ENCODE measurements at regions not wholly inside any gene's neighbourhood (a gene's known extent, or its start where the extent isn't known, plus 50 kb on each side); places are given as distances from the start of the nearest gene placed in this dataset.

DNA sequence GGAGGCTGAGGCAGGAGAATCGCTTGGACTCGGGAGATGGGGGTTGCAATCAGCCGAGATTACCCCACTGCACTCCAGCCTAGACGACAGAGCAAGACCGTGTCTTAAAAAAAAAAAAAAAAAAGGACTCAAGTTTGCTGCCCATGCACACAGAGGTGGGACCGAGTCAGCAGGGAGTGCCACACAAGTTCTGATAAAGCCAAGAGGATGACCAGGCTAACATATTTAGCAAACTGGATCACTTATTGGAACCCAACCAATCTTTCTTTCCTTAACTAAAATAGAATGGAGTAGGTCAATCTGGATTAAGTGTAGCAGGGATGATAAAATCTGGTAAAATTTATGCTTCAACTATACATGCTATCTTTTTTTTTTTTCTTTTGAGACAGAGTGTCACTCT, 190.4 kb upstream of the FOXN3 start:
- DNase-seq, result no peak

DNA sequence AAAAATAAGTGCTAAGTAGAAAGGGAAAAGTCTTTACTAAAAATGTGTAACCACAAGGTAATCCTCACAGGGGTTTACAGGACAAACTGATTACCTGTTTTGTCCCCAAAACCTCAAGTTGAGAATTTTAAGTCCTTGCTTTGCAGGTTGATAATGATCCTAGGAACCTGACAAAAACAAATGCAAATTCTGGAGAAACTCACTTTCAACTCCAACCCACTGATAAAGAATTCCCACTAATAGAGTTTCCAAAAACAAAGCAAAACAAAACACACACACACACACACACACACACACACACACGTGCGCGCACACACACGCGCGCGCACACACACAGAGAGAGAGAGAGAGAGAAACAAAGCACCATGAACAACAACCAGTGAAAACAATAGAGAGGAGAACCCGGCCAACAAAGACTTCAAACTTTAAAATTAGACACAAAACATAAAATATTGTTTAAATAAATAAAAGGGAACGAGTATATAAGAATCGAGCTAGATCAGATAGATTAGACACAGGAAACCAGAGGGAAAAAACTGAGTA, 187.0 kb upstream of the FOXN3 start:
- no peak for DNase-seq

DNA sequence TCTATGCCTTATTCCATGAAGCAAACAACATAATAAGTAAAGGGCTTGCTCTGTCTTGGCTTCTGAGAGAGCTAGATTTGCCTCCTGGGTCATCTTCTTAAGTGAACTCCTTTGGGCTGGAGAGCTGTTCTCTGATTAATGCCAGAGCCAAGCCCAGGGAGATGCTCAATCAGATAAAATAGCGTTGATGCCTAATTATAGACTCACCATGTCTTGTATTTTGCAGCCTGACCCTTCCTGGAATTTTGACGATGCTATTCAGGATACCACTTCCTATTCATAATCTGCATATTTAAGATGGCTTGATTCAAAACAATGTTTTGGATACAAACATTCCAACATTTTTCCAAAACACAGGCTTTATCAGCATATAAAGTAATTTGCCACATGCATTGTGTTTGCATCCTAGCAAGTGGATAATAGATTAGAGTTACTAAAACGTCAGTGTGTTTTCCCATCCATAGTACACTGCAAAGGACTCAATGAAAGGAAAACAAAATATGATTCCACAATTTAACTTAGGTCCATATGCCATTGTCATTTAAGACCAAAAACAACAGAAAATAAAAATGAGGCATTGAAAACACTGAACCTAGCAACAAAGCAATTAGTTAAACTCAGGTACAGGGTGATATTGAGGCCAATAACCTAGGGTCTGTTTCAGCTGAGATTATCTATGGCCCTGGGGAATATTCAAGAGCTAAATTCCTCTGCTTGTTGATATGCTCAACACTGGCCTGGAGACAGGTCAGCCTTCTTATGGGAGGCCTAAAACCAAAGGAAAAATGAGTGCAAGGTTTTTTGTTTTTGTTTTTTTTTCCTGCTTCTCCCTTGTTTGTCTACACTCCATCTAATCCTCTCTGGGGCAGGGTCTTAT, 184.2 kb upstream of the FOXN3 start:
- no peak for DNase-seq

DNA sequence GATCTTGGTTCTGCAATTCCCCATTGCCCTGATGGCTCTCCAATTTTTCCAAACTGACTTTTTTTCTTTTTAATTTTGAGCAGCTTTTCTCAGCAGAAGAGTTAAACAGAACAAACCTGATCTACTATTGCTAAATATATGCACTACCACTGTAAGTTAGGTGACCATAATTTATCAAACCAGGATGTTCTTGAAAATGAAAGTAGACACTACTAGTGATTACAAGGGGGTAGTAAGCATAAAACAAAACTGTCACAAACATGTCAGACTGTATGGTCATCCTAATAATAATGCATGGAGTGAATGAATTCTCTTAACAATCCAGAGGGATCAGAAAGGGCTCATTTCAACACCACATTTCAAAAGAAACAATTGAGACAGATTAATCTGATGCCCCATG, 183.0 kb upstream of the FOXN3 start:
- DNase-seq, result no peak

DNA sequence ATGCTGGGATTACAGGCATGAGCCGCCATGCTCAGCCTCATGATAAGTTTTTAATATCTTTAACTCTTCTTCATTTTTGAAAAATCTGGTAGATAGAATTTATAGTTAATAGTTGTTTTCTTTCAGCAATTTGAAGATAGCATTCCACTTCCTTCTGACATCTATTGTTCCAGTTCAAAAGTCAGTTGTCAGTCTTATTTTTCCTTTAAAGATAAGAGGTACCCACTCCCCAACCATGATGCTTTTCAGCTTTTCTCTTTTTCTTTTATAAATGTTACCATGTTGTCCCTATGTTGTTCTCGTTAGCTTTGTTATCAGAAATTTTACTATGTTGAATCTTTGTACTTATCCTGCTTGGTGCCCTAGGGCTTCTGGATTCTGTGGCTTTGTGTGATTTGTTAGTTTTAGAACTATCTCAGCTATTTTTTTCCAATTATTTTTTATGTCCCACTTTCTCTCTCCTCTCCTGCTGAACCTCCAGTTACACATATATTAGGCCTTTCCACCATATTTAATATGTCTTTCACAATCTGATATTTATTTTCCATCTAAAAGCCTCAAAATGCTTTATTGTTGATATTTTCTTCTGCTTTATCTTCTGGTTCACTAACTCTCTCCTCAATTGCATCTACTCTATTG, 181.6 kb upstream of the FOXN3 start:
- DNase-seq, result no peak

DNA sequence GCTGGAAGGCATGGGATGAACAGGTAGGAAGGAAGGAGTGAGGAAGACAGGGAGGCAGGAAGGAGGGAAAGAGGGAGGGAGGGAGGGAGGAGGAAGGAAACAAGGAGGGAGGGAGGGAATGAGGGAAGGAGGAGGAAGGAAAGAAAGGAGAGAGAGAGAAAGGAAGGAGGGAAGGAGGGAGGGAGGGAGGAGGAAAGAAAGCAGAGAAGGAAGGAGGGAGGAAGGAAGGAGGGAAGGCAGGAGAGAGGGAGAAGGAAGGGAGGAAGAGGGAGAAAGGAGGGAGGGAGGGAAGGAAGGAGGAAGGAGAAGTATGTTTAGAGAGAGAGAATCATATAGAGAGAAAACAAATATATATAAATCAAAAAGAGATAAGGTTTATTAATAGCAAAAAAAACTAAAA, 175.9 kb upstream of the FOXN3 start:
- DNase-seq, result no peak

DNA sequence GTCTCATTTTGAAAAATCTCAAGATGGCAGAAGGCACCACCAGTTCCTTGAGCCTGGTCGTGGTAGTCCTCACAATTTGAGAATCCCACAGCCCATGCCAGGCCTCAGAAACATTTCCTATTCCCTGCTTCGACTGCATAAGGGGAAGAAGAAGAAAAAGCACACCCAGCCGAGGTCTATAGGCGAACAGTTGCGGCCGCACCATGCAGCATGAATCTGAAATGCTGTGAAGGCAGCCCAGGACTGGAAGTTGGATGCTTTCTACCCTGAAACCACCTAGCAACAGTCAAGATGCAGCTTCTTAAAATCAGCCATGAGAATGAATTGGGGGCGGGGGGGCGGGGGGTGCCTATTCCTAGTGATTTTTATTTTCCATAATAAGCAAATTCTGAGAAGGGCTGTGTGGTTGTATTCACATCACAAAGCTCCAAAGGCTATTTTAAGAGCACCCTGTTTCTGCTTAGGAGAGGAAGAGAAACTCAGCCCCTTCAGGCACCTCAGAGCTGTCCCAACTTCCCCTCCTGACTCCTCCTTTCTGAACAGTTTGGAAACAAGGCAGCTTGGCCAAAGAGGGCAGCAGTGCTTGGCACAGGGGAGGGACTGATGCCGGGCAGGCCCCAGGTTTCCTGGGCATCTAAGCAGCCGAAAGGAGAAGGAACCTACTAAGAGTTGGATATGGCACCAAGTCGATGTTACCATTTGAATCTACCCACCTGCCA, 172.5 kb upstream of the FOXN3 start:
- no peak for DNase-seq

DNA sequence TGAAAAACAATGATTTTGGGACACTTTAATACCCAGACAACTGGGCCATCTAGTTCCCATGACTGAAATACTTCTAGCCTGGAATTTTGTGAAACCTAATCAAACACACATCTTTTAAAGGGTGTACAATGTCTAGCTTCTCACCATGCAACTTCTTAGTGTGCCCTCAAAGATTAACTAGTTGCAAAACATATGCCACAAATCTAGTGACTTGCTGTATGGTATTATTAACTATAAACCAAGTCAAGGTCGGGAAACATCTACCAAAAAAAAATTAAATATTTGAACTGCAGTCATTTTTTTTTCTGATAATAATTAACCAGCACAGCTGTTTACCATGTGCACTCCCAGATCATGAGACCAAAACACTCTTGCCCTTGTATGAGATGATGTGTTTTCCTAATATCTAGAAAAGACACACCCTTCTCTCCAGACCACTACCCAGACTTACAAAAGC, 171.8 kb upstream of the FOXN3 start:
- no peak for DNase-seq

DNA sequence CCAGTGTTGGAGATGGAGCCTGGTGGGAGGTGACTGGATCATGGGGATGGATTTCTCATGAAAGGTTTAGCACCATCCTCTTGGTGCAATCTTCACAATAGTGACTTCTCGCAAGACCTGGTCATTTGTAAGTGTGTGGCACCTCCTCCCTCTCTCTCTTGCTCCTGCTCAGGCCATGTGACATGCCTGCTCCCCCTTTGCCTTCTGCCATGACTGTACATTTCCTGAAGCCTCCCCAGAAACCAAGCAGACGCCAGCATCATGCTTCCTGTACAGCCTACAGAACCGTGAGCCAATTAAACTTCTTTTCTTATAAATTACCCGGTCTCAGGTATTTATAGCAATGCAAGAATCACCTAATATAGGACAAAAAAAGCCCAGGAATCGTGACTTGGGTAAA, 171.0 kb upstream of the FOXN3 start:
- no peak for DNase-seq

DNA sequence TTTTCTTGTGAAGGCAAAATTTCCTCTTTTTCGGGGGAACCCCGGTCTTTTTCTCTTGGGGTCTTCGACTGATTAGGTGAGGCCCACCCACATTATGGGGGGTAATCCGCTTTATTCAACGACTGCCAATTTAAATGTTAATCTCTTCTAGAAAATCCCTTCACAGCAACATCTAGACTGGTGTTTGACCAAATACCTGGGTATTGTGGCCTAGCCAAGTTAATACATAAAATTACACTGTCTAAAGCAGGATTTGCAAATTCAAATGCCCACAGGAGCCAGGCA, 170.0 kb upstream of the FOXN3 start:
- no peak for DNase-seq

DNA sequence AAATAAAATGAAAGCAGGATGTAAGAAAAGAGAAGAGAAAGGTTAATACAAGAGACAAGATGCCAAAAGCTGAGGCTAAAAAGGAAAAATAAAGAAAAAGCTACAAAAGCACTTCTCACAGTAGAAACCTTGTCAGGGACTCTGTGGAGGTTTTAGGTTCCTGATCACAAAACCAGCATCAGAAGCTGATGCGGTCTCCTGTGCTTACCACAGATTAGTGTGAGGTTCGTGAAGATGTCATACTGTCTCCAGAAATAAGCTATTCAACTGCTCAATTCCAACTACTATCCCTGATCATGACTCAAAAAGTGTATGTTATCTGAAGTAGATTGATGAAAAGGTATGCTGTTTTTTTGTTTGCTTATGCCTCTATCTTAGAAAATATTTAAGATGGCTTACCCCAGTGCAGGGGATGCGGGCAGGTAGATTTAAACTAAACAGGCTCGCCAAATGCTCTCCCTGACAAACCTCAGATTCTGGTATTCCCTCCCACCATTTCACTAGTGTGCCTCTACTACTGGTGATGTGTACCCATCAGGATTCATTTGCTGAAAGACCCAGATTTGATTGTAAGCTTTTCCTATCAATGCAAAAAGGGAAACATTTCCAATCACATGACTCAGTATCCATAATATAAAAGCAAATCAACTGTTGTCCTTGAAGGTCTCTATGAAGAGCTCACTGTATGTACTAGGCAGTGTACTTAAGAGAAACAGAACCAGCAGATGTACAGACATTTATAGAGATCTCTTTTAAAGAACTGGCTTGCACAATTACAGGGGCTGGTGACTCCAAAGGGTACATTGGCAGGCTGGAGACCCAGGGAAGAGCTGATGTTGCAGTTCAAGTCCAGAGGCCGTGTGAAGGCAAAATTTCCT, 169.5 kb upstream of the FOXN3 start:
- no peak for DNase-seq

DNA sequence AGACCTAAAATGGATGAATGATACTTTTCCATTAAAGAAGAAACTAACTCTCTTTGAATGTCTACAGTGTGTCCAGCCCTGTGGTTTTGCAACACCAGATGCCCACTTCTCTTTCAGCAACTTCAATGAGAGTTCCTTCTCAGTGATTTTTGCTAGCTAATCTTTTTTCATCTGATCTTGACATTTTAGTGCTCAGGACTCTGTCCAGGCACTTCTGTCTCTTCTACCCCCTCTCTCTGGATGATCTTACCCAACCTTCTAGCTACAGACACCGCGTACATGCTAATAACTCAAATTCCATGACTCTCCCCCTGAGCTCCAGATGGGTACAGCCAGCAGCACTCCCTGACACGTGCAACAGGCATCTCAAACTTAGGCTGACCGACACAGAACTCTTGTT, 161.1 kb upstream of the FOXN3 start:
- no peak for DNase-seq

DNA sequence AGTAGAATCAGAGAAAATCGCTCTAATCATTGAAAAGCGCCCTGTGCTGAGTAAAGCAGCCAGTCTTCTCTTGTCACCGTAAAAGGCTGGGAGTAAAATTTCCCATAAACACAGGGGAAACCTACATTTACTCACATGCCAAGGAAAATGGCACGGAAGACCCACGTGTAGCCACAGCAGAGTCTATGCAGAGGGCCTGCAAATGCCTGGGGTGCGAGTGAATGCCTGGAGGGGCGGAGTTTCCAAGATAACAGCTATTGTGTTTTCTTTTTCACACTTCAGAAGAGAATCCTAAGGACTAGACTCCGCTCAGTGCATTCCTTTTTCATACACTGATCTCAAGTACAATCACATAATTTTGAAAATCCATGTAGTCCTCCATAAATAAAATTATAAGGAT, 159.9 kb upstream of the FOXN3 start:
- no peak for DNase-seq

DNA sequence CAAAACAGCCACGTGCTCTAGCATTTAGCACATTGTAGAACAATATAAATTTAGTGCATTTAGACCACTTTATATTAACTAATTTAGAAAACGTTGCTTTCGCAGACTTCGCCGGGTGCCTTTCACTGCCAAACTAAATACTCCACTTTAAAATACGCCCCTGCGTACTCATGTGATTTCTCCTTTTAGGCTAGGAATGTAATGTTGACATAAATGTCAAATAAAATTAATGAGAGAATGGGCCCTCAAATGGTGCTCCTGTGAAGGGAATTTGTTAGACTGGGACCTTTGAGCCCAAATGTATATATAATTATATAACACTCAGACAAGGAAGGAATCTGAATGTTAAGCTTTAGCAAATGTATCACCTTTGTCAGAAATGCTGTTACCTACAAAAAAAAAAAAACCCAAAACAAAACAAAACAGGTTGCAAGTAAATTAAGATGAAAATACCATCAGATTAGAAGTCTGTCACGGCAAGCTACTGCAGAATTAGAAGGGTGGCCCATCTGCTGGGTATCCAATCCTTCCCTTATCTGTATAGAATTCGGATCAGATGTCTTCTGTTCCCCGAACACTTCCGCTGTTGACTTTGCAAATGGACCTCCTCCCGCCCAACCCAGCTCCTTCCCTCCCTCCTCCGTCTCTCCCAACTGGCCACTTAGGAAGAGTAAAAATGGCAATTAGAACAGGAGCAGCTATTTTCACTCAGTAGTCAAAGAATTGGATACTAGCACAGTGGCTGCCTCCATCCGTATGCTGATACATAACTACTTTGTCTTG, 159.3 kb upstream of the FOXN3 start:
- DNase-seq, result peak; percentile 70

DNA sequence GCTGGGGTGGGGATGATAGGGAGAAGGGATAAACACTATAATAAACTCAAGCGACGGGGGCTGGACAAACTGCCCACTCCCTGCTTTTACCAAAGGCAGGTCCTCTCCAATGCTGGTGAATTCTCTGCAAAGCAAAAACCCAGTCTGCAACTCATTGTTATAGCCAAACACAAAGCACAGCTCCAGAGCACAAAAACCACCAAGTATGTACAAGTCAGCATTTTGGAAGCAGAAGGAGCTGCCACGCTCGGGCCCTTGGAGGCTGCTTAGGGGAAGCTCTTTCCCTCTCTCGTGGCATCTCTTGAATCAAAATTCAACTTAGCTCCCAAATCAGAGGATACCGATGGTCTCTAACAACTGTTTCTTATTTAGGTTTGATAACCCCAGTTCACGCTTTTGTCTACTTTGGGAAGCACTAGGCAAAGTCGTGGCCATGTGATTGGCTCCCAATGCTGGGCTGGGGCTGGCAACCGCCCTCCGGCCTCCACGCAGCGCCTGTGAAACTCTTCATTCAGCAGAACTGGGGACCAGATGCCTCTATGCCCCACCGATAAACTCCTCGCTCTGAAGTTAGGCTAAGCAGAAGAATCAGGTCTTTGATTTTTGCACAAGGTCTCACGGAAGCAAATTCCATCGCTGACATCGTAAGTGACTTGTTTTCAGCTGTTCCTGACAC, 158.5 kb upstream of the FOXN3 start:
- DNase-seq, result no peak

DNA sequence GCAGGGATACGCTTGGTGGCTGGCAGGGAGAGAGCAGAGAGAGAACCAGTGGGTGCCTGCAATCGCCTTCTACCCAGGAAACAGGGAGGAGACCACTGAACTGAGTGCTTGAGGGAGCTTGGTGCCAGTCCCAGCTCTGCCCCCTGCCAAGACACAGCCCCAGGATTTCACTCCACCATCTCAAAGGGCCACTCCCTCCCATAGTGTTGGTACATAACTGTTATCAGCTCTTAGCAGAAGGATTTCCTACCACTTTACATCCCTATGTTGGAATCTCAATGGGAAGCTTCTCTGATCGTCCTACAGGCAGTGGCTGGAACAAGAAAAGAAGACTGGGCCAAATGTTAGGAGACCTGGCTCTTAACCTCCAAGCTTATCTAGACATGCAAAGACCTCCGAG, 157.4 kb upstream of the FOXN3 start:
- DNase-seq, result no peak

DNA sequence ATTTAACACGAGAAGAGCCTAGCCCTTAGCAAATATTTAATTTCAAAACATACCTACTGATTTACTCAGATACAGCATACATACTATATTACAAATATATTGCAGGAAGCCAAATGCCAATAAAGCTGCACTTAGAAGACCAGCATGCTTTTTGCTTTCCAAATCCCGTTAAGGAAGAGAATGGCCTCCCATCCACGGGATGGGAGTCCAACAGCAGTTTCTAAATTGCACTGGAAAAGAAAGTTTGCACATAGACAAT, 156.3 kb upstream of the FOXN3 start:
- no peak for DNase-seq

DNA sequence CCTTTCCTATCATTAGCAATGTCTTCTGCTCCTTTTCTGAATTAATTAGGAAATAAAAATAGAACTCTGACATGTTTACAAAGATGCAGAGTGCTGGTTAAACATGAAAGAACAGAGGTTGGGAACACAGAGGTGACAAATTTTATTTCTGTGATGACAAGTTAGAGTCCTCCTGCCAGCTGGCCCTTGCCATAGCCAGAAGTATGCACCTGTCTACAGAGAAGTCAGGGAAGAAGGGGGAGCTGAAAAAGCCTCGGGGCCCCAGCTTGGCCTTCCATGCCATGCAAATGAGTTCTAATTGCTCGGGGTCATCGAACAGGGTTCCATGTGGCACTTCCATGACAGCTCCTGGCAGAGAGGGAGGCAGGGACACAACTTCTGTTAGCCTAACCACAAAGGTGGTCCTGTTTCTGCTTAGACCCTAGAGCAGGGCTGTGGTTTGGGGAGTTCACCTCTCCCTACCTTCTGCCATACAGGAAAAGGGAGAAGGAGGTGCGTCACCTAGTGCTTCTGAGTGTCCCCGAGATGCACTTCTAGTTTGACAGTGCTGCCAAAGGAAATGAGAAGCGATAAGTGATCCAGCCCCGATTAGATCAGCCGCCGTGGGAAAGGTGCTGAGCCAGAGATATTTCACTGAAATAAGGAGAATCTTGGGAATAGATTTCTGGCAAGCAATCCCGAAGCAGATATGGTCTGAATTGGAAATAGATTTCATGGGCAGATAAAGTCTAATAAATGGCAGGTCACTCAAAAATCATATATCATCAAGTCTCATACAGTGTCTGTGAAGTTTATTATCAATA, 155.8 kb upstream of the FOXN3 start:
- DNase-seq, result no peak

DNA sequence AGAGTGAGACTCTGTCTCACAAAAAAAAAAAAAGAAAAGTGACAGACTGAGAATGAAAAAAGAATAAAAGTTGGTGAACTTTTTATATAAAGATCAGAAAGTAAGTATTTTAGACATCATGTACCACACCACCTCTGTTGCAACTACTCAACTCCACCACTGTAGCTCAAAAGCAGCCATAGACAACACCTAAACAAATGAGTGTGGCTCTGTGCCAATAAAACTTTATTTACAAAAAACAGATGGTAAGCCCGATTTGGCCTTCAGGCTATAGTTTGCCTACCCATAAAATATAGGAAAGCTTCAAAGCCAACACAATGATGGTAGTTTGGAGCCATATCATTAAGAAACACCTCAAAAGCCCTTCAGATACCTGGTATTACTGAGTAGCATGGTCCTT, 154.5 kb upstream of the FOXN3 start:
- no peak for DNase-seq

Data from renal pelvis (tissue), 1 donor.